ENCODE measurements at regions not wholly inside any gene's neighbourhood (a gene's known extent, or its start where the extent isn't known, plus 50 kb on each side); places are given as distances from the start of the nearest gene placed in this dataset.

- TF ChIP-seq EZH2 (IDR thresholded peaks at IDR 0.05; ENCODE audit: insufficient read depth, poor library complexity, severe bottlenecking) (no peak), EZH2phosphoT487 (IDR thresholded peaks at IDR 0.05; ENCODE audit: insufficient read depth, low read depth) (no peak)
These were observed 655.9 kb upstream of the MAN1A1 start for GRCh38 chr6:120005292-120005976.
